GM19395 (cell line): ENCODE measurements at regions not wholly inside any gene's neighbourhood (a gene's known extent, or its start where the extent isn't known, plus 50 kb on each side); places are given as distances from the start of the nearest gene placed in this dataset.

Source experiments
- ATAC-seq: cut with Tn5 transposase; IDR thresholded peaks from one replicate; pipeline ENCODE4 v1.9.1; 2021; ENCODE audit warnings: mild to moderate bottlenecking, moderate library complexity; ENCODE audit not compliant: unreplicated experiment

DNA sequence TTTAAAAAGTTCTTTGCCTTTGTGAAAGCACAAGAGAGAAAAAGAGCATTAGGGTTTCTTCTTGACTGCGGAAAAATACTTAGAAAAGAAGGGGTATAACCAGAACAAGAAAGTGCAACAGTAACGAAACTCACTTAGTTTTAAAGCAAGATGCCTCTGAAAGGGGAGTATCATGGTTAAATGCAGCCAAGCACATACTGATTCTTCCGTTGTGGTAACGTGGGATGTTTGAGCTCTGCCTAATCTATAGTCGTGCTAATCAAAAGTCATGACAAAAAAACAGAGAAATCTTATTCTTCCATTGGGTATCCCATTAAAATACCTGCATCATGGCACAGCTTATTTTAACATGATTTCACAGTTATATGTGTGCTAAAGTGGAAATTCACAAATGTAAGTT, 187.8 kb upstream of the LRFN5 start:
- ATAC-seq: no peak

DNA sequence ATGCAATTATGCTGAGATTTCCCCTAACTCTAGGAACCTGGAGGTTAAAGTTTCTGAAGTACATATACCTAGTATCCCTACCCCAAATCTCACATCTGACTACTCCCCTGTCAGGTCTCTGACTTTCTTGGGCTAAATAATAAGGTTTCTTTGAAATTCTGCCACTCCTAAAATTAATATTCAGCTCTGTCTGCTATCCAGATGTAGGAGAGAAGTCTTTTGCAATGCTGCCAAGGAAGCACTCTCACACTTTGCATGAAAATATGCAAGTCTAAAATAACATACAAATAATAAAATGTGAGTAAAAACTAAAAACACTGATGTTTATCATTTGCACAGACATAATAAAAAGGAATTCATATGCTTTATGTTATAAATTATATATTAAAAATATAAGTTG, 196.9 kb upstream of the LRFN5 start:
- ATAC-seq: no peak

DNA sequence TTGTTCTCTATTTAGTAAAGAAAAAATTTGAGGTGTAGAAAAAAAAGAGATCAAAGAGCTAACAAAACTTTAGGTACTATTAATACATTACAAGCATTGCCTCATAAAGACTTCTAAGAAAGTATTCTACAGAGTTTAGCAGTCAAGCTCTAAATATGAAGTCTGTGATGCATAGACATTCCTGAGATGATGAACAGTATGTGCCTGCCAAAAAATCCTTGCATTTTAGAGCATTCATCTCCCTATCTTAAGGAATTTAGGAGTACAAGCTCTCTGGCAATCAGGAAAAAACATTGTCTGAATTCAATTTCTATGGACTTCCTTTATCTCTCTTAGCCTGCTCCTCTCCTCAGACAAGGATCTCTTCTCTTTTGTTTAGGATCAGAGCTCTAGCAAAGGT, 202.6 kb upstream of the LRFN5 start:
- ATAC-seq: no peak

DNA sequence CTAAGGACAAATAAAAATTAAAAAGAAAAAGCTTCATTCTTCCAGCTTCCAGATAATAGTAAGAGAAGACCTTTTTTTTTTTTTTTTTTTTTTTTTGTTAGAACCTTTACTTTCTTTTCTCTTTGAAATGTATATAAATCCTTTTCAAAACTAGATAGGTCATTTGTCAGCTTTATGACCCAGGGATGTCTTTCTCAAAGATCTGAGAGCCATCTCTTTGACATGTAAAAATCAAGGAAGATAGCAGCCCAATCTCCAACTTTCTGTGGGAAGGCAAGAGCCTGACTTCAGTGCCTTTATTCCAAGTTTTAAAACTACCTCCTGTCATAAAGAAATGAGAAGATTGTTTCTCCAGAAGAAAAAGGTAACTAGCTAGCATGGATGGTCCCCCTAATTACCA, 203.3 kb upstream of the LRFN5 start:
- ATAC-seq: no peak

DNA sequence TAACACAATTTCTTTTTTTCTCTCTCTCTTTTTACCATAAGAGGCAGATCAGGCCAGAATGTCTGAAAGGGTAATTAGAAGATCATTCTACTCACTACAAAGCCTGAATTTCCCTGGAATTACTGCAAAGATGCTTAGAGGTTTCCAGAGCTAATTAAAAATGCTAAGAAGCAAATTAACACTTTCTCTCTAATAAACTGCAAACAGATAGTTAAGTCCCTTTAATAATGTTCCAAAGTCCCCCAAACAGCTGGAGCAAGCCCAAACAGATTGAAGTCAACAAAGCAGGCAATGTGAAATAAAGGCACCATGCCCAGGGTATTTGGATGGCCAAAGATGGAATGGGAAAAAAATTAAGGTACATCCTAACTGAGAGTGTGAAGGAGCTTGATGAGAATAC, 208.8 kb upstream of the LRFN5 start:
- no peak for ATAC-seq

GRCh38 chr14:41393512-41393911, 213.2 kb upstream of the LRFN5 start:
- ATAC-seq: no peak

DNA sequence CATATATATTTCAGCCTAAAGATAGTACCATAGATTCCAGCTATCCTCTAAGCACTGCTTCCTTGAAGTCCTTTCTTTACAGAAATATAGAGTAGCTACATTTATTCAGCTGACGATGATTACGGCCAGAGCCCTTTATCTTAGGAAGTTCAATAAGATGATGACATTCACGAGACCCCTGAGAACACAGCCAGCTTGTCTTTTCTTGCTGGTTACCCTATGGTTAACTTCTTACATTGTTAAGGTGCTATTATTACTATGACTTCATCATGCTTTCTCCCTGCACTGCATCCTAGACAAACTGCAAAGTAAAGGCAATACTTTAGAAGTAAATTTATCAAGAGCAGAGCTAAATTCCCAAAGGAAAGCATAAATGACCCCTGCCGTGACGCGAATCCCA, 214.4 kb upstream of the LRFN5 start:
- no peak for ATAC-seq

DNA sequence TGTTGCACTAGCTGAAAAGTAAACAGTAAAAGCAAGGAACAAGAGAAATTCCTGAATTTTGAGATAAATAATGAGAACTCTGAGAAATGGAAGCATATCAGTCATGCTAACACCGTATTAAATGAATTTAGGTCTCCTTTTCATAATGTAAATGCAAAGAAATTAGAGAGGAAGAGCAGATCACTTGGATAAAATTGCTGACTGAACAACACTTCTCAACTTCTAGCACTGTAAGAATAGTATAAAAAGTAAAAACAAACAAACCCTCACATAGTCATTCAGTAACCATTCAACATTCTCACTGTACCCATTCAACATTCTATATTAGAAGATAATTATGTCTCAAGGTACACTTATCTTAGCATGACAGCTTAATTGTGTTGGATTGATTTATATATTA, 217.3 kb upstream of the LRFN5 start:
- no peak for ATAC-seq

DNA sequence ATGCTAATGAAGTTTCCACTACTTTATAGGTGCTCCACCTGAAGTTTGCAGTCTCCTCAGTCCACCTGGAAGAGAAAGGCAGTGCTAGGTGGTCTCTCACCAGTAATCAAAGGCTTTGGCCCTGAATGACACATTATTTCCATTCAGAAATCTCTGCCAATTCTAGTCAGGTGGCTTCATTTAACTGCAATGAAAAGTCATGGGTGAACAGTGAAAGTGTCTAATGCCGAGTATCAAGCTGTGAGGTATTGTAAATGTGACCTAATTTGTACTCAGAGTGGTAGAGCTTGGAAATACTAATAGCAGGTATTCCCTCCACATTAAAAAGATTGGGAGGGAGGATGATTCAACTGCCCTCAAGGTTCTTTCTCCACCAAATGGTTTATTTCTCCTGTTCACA, 220.9 kb upstream of the LRFN5 start:
- ATAC-seq: no peak

DNA sequence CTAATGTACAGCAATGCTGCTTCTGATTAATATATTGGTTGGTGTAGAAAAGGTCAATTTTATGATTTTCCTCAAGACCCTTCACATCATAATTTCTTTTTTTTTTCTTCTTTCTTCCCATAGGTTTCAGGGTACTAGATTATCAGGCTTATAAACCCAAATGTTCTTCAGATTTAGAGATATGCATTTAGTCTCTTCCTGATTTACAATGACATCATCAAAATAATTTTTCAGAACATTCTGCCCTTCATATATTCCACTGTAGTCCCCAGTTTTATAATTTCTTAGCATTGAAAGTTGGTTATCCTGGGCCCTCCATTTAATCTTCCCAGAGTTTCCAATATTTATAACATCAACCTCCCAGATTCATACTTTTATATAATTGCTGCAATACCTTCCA, 226.7 kb upstream of the LRFN5 start:
- ATAC-seq: no peak

- ATAC-seq: no peak
These were observed 228.2 kb upstream of the LRFN5 start for GRCh38 chr14:41378526-41378925.

- no peak for ATAC-seq
These were observed 228.7 kb upstream of the LRFN5 start for GRCh38 chr14:41377932-41378331.

GRCh38 chr14:41374092-41374491, 232.6 kb upstream of the LRFN5 start:
- ATAC-seq: no peak

- ATAC-seq: no peak
These were observed 244.5 kb upstream of the LRFN5 start for GRCh38 chr14:41362139-41362538.

DNA sequence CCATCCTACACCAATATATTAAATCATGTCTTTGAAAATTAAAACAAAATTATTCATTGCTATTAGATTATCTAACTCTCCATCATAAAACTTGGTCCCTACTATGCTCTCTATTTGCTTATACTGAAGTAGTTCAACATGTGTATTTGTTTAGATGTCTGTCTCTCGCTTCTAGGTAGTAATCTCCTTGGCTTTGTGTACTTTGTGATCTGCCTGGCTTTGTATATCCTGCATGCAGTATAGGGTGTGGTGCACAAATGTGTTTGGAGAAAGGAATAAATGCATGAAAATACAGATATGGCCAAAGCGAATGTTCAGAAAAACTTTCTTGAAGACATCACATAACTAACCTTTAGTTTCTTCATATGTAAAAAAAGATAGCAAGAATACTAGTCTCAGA, 246.6 kb upstream of the LRFN5 start:
- no peak for ATAC-seq

GRCh38 chr14:41355866-41356265, 250.8 kb upstream of the LRFN5 start:
- no peak for ATAC-seq

DNA sequence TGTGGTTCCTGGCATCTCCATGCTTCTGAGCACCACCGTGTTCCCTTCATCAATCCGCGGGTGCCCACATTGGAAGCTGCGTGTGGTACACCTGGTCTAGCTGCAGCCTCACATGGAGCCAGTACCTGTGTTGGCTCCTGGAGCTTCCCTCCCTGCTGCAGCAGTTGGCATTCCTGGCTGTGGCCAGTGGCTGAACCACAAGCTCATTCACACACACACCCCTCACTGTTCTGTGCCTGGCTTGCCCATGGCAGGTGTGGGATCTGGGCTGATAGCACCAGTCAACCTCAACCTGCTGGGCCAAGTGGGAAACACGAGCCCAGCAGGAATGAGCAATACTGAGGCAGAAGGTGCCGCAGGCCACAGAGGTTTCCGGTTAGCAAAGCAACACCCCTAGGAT, 256.2 kb upstream of the LRFN5 start:
- ATAC-seq: no peak

GRCh38 chr14:41349289-41349910, 257.3 kb upstream of the LRFN5 start:
- no peak for ATAC-seq

- no peak for ATAC-seq
These were observed 262.8 kb upstream of the LRFN5 start for GRCh38 chr14:41343857-41344256.

GRCh38 chr14:41313196-41313595, 293.5 kb upstream of the LRFN5 start:
- ATAC-seq: no peak

GRCh38 chr14:41303506-41303905, 303.2 kb upstream of the LRFN5 start:
- no peak for ATAC-seq

DNA sequence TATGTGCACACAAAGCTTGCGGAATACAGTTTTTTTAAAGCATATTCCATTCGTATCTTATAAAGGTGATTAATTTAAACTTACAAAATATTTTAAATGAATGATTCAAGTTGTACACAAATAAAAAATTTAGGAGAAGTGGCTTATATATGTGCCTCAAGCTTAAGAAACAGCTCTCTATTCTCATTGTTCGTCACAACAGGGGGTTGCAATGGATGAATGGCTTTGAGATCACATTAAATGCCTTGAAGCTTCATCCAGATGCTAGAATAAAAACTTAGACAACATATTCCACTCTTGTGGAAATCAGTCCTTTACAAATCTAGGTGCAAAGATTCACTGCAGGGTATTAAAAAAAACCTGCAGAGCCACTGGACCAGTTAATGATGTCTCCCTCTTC, 303.9 kb upstream of the LRFN5 start:
- no peak for ATAC-seq

GRCh38 chr14:41299924-41300323, 306.8 kb upstream of the LRFN5 start:
- no peak for ATAC-seq

DNA sequence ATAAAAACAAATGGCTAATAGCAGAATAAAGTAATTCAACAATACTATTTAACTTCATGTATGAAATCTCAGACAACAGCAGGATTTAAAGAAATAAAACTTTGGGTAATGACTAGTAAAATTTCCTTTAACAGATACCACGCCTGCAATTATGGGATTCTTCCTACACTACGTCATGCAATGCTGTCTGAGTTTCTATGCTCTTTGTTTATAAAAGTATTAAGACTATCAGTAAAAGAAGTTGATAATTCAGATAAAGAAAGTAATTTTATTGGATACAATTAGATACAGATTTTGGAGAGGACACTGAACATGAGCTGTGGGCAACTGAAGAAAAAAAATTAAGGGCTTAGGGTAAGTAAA, 308.4 kb upstream of the LRFN5 start:
- ATAC-seq: no peak
